ENCODE measurements at regions not wholly inside any gene's neighbourhood (a gene's known extent, or its start where the extent isn't known, plus 50 kb on each side); places are given as distances from the start of the nearest gene placed in this dataset.

GRCh38 chr11:56808326-56808725 lies 59.8 kb upstream of the OR9G4 start:
- no peak for TF ChIP-seq POLR2AphosphoS5 (IDR thresholded peaks at IDR 0.05; ENCODE audit: borderline replicate concordance, low read depth, low read length)
- no peak for TF ChIP-seq EZH2 (IDR thresholded peaks at IDR 0.05)
- no peak for TF ChIP-seq FOXP2 (optimal IDR thresholded peaks at IDR 0.05; ENCODE audit: control extremely low read depth, extremely low read length, insufficient read depth)

Measured in SK-N-MC (cell line).